ENCODE measurements at regions not wholly inside any gene's neighbourhood (a gene's known extent, or its start where the extent isn't known, plus 50 kb on each side); places are given as distances from the start of the nearest gene placed in this dataset.

GRCh38 chr5:142411103-142411502 is 86.3 kb upstream of the SPRY4 start:
- Histone ChIP-seq H3K27ac (peak overlapping the region; percentile 91), H3K27me3 (ENCODE audit: insufficient read depth, low read depth, severe bottlenecking) (no peaks in the 10 kb centered on the region), H3K9me3 (ENCODE audit: severe bottlenecking) (peaks cover 5% of the 10 kb centered on the region), H3K4me3 (ENCODE audit: low read depth, low read length) (no peak overlapping the region), H3K36me3 (no peaks in the 10 kb centered on the region)
- no peak for TF ChIP-seq CTCF (IDR thresholded peaks at IDR 0.05; ENCODE audit: low read depth, low read length)
- DNase-seq, result no peak

GRCh38 chr5:142408981-142409481 is 84.2 kb upstream of the SPRY4 start:
- TF ChIP-seq CTCF (IDR thresholded peaks at IDR 0.05; ENCODE audit: low read depth, low read length), result no peak
- H3K27ac ChIP-seq, result no peak overlapping the region

GRCh38 chr5:142408536-142408935 is 83.7 kb upstream of the SPRY4 start:
- TF ChIP-seq CTCF (IDR thresholded peaks at IDR 0.05; ENCODE audit: low read depth, low read length), result no peak
- no peaks in the 10 kb centered on the region for H3K9me3 ChIP-seq (ENCODE audit: severe bottlenecking)
- H3K27ac ChIP-seq, result no peak overlapping the region
- H3K4me3 ChIP-seq (ENCODE audit: low read depth, low read length), result no peak overlapping the region
- no peaks in the 10 kb centered on the region for H3K36me3 ChIP-seq
- DNase-seq, result no peak
- H3K27me3 ChIP-seq (ENCODE audit: insufficient read depth, low read depth, severe bottlenecking), result no peaks in the 10 kb centered on the region

More at GRCh38 chr5:142408981-142409481, 84.2 kb upstream of the SPRY4 start:
- Histone ChIP-seq H3K4me3 (ENCODE audit: low read depth, low read length) (no peak overlapping the region), H3K36me3 (no peaks in the 10 kb centered on the region), H3K27me3 (ENCODE audit: insufficient read depth, low read depth, severe bottlenecking) (no peaks in the 10 kb centered on the region), H3K9me3 (ENCODE audit: severe bottlenecking) (peaks cover under 1% of the 10 kb centered on the region)
- DNase-seq, result no peak

GRCh38 chr5:142405814-142406395 is 81.1 kb upstream of the SPRY4 start:
- no peaks in the 10 kb centered on the region for H3K27me3 ChIP-seq (ENCODE audit: insufficient read depth, low read depth, severe bottlenecking)
- H3K9me3 ChIP-seq (ENCODE audit: severe bottlenecking), result no peaks in the 10 kb centered on the region
- TF ChIP-seq CTCF (IDR thresholded peaks at IDR 0.05; ENCODE audit: low read depth, low read length), result no peak
- H3K36me3 ChIP-seq, result no peaks in the 10 kb centered on the region
- no peak overlapping the region for H3K27ac ChIP-seq
- no peak for DNase-seq
- H3K4me3 ChIP-seq (ENCODE audit: low read depth, low read length), result no peak overlapping the region

GRCh38 chr5:142405023-142405422 is 80.2 kb upstream of the SPRY4 start:
- no peak for TF ChIP-seq CTCF (IDR thresholded peaks at IDR 0.05; ENCODE audit: low read depth, low read length)
- Histone ChIP-seq H3K36me3 (no peaks in the 10 kb centered on the region), H3K4me3 (ENCODE audit: low read depth, low read length) (no peak overlapping the region), H3K27me3 (ENCODE audit: insufficient read depth, low read depth, severe bottlenecking) (no peaks in the 10 kb centered on the region), H3K9me3 (ENCODE audit: severe bottlenecking) (no peaks in the 10 kb centered on the region), H3K27ac (no peak overlapping the region)
- DNase-seq, result no peak

- no peak for TF ChIP-seq CTCF (IDR thresholded peaks at IDR 0.05; ENCODE audit: low read depth, low read length)
- Histone ChIP-seq H3K27ac (peak overlapping the region; percentile 67), H3K4me3 (ENCODE audit: low read depth, low read length) (no peak overlapping the region)
These were observed 79.2 kb upstream of the SPRY4 start for GRCh38 chr5:142404046-142404477.

More at GRCh38 chr5:142404046-142404477, 79.2 kb upstream of the SPRY4 start:
- no peaks in the 10 kb centered on the region for H3K9me3 ChIP-seq (ENCODE audit: severe bottlenecking)
- no peak for DNase-seq
- no peaks in the 10 kb centered on the region for H3K27me3 ChIP-seq (ENCODE audit: insufficient read depth, low read depth, severe bottlenecking)
- H3K36me3 ChIP-seq, result no peaks in the 10 kb centered on the region
